H1 (cell line): ENCODE measurements at regions not wholly inside any gene's neighbourhood (a gene's known extent, or its start where the extent isn't known, plus 50 kb on each side); places are given as distances from the start of the nearest gene placed in this dataset.

Experiments used
- CTCF ChIA-PET: fragments of 300-600 bp; sonication (Branson Sonifier 250); formaldehyde crosslinking; loops from one replicate; lab custom pipeline; 2021; ENCODE audit not compliant: partially characterized antibody; lab: Charles Lee
- POLR2A ChIA-PET: fragments of 300-600 bp; sonication (Branson Sonifier 250); formaldehyde crosslinking; loops from one replicate; lab custom pipeline; 2021; ENCODE audit warnings: inconsistent platforms; ENCODE audit not compliant: partially characterized antibody; lab: Charles Lee
- DNase-seq, 2 experiments: peaks; one replicate each; pipeline versions ENCODE4 v3.0.0 to v3.0.0-alpha.2; 2010 to 2022; ENCODE audit warnings: low spot score in 2 of 2, low read depth in 1 of 2, mixed read lengths in 1 of 2
- FAIRE-seq: peaks from 2 replicates; lab custom pipeline; 2011; peaks lifted over from hg19 to GRCh38; lab: Jason Lieb, UNC
- H2AFZ ChIP-seq: 2 replicates; pipeline ENCODE4 v1.8.1; 2012; ENCODE audit warnings: low read length, inconsistent platforms
- H2AK5ac ChIP-seq: 2 replicates; pipeline ENCODE4 v1.6.1; 2013; ENCODE audit warnings: low read depth, low read length
- H2BK120ac ChIP-seq: replicated peaks from 2 replicates; pipeline ENCODE3; 2013; ENCODE audit warnings: low read depth, low read length, inconsistent platforms
- H2BK12ac ChIP-seq: 2 replicates; pipeline ENCODE4 v1.6.1; 2013; ENCODE audit warnings: low read depth, low read length
- H2BK15ac ChIP-seq: 2 replicates; pipeline ENCODE4 v1.6.1; 2013; ENCODE audit warnings: low read length
- H2BK20ac ChIP-seq: 2 replicates; pipeline ENCODE4 v1.6.1; 2013; ENCODE audit warnings: low read length
- H2BK5ac ChIP-seq: 2 replicates; pipeline ENCODE4 v1.6.1; 2013; ENCODE audit warnings: low read depth, low read length
- H3K14ac ChIP-seq: 2 replicates; pipeline ENCODE4 v1.6.1; 2013; ENCODE audit warnings: inconsistent platforms; ENCODE audit not compliant: insufficient read length
- H3K18ac ChIP-seq: 2 replicates; pipeline ENCODE4 v1.6.1; 2013; ENCODE audit warnings: low read length; ENCODE audit errors: extremely low read depth
- H3K23ac ChIP-seq: 2 replicates; pipeline ENCODE4 v1.6.1; 2013; ENCODE audit warnings: inconsistent platforms; ENCODE audit not compliant: insufficient read length
- H3K23me2 ChIP-seq: 2 replicates; pipeline ENCODE4 v1.6.1; 2013; ENCODE audit warnings: low read depth, low read length
- H3K27ac ChIP-seq: 2 replicates; pipeline ENCODE4 v1.6.1; 2011; ENCODE audit warnings: low read depth, low read length, inconsistent platforms
- H3K27me3 ChIP-seq, 4 experiments: replicated peaks in 1 of 4; 1 replicate in 1 of 4; 2 replicates in 3 of 4; pipeline versions ENCODE4 v1.6.1 to v1.8.1; 2011 to 2013; ENCODE audit warnings: low read length in 3 of 4, mild to moderate bottlenecking in 3 of 4, inconsistent platforms in 2 of 4, mixed read lengths in 2 of 4, moderate library complexity in 1 of 4; ENCODE audit not compliant: control insufficient read depth in 3 of 4, insufficient read depth in 3 of 4; ENCODE audit errors: extremely low read depth in 1 of 4
- H3K36me3 ChIP-seq, 4 experiments: 2 replicates each; pipeline versions ENCODE4 v1.6.1 to v1.8.1; 2011 to 2013; ENCODE audit warnings: mild to moderate bottlenecking in 4 of 4, low read length in 3 of 4, moderate library complexity in 2 of 4, control low read depth in 1 of 4, inconsistent platforms in 1 of 4; ENCODE audit not compliant: insufficient read depth in 4 of 4, control insufficient read depth in 2 of 4
- H3K4ac ChIP-seq: replicated peaks from 2 replicates; pipeline ENCODE3; 2013; ENCODE audit warnings: low read length, low read depth, mixed read lengths, inconsistent platforms; ENCODE audit not compliant: insufficient read length
- H3K4me1 ChIP-seq, 4 experiments: replicated peaks in 1 of 4; 1 replicate in 1 of 4; 2 replicates in 3 of 4; pipeline versions ENCODE4 v1.6.1 to v1.8.1; 2011 to 2013; ENCODE audit warnings: low read length in 3 of 4, inconsistent platforms in 2 of 4, mixed read lengths in 1 of 4; ENCODE audit not compliant: insufficient read depth in 4 of 4, control insufficient read depth in 3 of 4
- H3K4me2 ChIP-seq, 2 experiments: 2 replicates each; pipeline versions ENCODE4 v1.6.1 to v1.8.1; 2011 to 2013; ENCODE audit warnings: low read depth in 2 of 2, low read length in 2 of 2, control low read depth in 1 of 2, inconsistent platforms in 1 of 2, mild to moderate bottlenecking in 1 of 2; ENCODE audit not compliant: insufficient read depth in 1 of 2
- H3K4me3 ChIP-seq, 4 experiments: fragments of 200-600, 300-600 bp in 1 of 4; sonication (generic), shearing (Covaris generic), sonication (Bioruptor Twin) in 1 of 4; 2 replicates each; pipeline versions ENCODE4 v1.5.1 to v1.8.1; 2011 to 2016; ENCODE audit warnings: low read length in 4 of 4, low read depth in 3 of 4, control low read depth in 2 of 4, inconsistent platforms in 2 of 4, mild to moderate bottlenecking in 2 of 4, mixed read lengths in 1 of 4, moderate library complexity in 1 of 4; ENCODE audit not compliant: insufficient read depth in 2 of 4; ENCODE audit errors: extremely low read depth in 1 of 4
- H3K56ac ChIP-seq: replicated peaks from 2 replicates; pipeline ENCODE3; 2013; ENCODE audit warnings: low read depth, mild to moderate bottlenecking, mixed read lengths, low read length, inconsistent platforms; ENCODE audit not compliant: insufficient read length
- H3K79me1 ChIP-seq: 2 replicates; pipeline ENCODE4 v1.6.1; 2013; ENCODE audit warnings: low read depth, low read length, control low read depth
- H3K79me2 ChIP-seq, 2 experiments: 2 replicates each; pipeline versions ENCODE4 v1.6.1 to v1.8.1; 2012 to 2013; ENCODE audit warnings: low read length in 2 of 2, mild to moderate bottlenecking in 2 of 2, inconsistent platforms in 1 of 2; ENCODE audit not compliant: insufficient read depth in 2 of 2, control insufficient read depth in 1 of 2
- H3K9ac ChIP-seq, 4 experiments: replicated peaks in 1 of 4; 1 replicate in 1 of 4; 2 replicates in 3 of 4; pipeline versions ENCODE4 v1.6.1 to v1.8.1; 2011 to 2013; ENCODE audit warnings: low read depth in 3 of 4, low read length in 3 of 4, control low read depth in 2 of 4, mild to moderate bottlenecking in 2 of 4, moderate library complexity in 2 of 4, inconsistent platforms in 1 of 4; ENCODE audit errors: extremely low read depth in 1 of 4
- H3K9me3 ChIP-seq, 2 experiments: 2 replicates each; pipeline versions ENCODE4 v1.6.1 to v1.8.1; 2012 to 2013; ENCODE audit warnings: mild to moderate bottlenecking in 2 of 2, moderate library complexity in 2 of 2, control low read depth in 1 of 2, inconsistent platforms in 1 of 2, low read depth in 1 of 2, low read length in 1 of 2, mixed read lengths in 1 of 2; ENCODE audit not compliant: insufficient read depth in 2 of 2
- H4K20me1 ChIP-seq, 2 experiments: replicated peaks in 1 of 2; 2 replicates each; pipeline versions ENCODE3 to v1.8.1; 2011 to 2013; ENCODE audit warnings: inconsistent platforms in 2 of 2, low read length in 2 of 2, mild to moderate bottlenecking in 1 of 2; ENCODE audit not compliant: insufficient read depth in 2 of 2, control insufficient read depth in 1 of 2
- H4K5ac ChIP-seq: 2 replicates; pipeline ENCODE4 v1.6.1; 2013; ENCODE audit warnings: low read length, low read depth, mixed read lengths, inconsistent platforms; ENCODE audit not compliant: insufficient read length
- H4K8ac ChIP-seq: 2 replicates; pipeline ENCODE4 v1.8.0; 2013; ENCODE audit warnings: mild to moderate bottlenecking, moderate library complexity, low read length, inconsistent platforms; ENCODE audit not compliant: insufficient read depth; ENCODE audit errors: extremely low read depth
- H4K91ac ChIP-seq: replicated peaks from 2 replicates; pipeline ENCODE3; 2013; ENCODE audit warnings: low read length, mixed read lengths, inconsistent platforms; ENCODE audit not compliant: insufficient read length
- CTCF ChIP-seq, 3 experiments: IDR thresholded peaks; 1 replicate in 2 of 3; 2 replicates in 1 of 3; pipeline versions ENCODE4 v1.5.1 to v1.6.1; 2011; ENCODE audit warnings: low read length in 3 of 3, mild to moderate bottlenecking in 3 of 3, inconsistent platforms in 2 of 3, low read depth in 1 of 3, moderate library complexity in 1 of 3; ENCODE audit not compliant: insufficient read depth in 1 of 3; ENCODE audit errors: control extremely low read depth in 1 of 3
- EP300 ChIP-seq, 2 experiments: IDR thresholded peaks; 1 replicate in 1 of 2; 2 replicates in 1 of 2; pipeline ENCODE4 v1.6.1; 2011 to 2012; ENCODE audit warnings: low read depth in 2 of 2, low read length in 2 of 2, mild to moderate bottlenecking in 2 of 2, borderline replicate concordance in 1 of 2, inconsistent platforms in 1 of 2, moderate library complexity in 1 of 2
- EZH2 ChIP-seq: fragments of 200-600 bp; sonication (generic); IDR thresholded peaks from 2 replicates; pipeline ENCODE4 v1.7.1; 2012; ENCODE audit warnings: low read depth, mild to moderate bottlenecking, moderate library complexity, low read length, inconsistent platforms; ENCODE audit not compliant: severe bottlenecking
- GABPA ChIP-seq: IDR thresholded peaks from 2 replicates; pipeline ENCODE4 v1.6.1; 2011; ENCODE audit warnings: mild to moderate bottlenecking, low read length, moderate library complexity, borderline replicate concordance; ENCODE audit not compliant: insufficient read depth
- KDM1A ChIP-seq: fragments of 200-600, 300-600 bp; sonication (generic); IDR thresholded peaks from 2 replicates; pipeline ENCODE4 v1.7.1; 2016; ENCODE audit warnings: mild to moderate bottlenecking, low read length, borderline replicate concordance
- PHF8 ChIP-seq: fragments of 200-600 bp; sonication (generic); conservative IDR thresholded peaks from 2 replicates; pipeline ENCODE4 v1.7.1; 2012; ENCODE audit warnings: low read depth, mild to moderate bottlenecking, inconsistent platforms, low read length, moderate library complexity
- RXRA ChIP-seq: IDR thresholded peaks from 2 replicates; pipeline ENCODE4 v1.6.1; 2011; ENCODE audit warnings: low read depth, mild to moderate bottlenecking, low read length, moderate library complexity; ENCODE audit not compliant: insufficient read depth
- ZNF274 ChIP-seq: IDR thresholded peaks from 2 replicates; pipeline ENCODE4 v1.7.0; 2012; ENCODE audit warnings: low read length, borderline replicate concordance; ENCODE audit errors: extremely low read depth
- WGBS, 2 experiments: shearing (Covaris generic) in 1 of 2; methylation state at CpG; one replicate each; pipeline versions ENCODE4 v1.1.6 to v1.1.7; 2013 to 2015; ENCODE audit warnings: low lambda C conversion rate in 2 of 2, mixed read lengths in 2 of 2, inconsistent platforms in 1 of 2, low coverage in 1 of 2, missing lambda C conversion rate in 1 of 2; ENCODE audit not compliant: insufficient replicate concordance in 2 of 2, insufficient coverage in 1 of 2, insufficient read length in 1 of 2; ENCODE audit errors: extremely low coverage in 1 of 2, missing lambda C conversion rate in 1 of 2; 5-methylcytosine and 5-hydroxymethylcytosine counted together

DNA sequence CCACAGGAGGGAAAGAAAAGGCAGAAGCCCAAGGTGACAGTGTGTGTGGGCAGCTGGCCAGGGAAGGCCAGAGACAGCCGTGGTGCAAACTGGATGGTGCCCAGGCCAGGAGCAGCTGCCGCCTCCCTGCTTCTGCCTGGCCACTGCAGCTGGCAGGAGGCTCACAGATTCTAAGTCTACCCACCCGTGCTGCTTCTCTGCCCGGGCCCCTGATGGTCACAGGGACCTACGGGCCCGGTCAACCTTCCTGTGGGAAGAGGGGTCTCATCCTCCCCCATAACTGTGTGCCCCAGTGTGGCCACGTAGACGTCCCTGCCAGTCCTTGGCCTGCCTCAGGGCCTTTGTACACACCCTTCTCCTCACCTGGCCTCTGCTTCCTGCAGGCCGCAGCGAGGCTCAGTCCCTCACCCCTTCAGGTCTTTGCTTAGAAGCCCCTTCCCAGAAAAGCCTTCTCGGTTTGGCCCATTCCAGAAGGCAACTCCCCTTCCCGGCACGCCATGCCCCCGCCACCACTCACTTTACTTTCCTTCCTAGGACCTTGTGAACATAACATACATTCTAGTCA lies 192.6 kb upstream of the AJAP1 start:
- no peak overlapping the region for H3K23ac ChIP-seq
- no peak for FAIRE-seq
- ChIA-PET POLR2A (no interaction called here), CTCF (no interaction called here)
- H4K91ac ChIP-seq, result no peak overlapping the region
- H2BK120ac ChIP-seq, result no peak overlapping the region
- no peak overlapping the region for H3K4ac ChIP-seq
- no peak overlapping the region for H3K27ac ChIP-seq
- H2AFZ ChIP-seq, result no peak overlapping the region
- no peak overlapping the region for H2BK12ac ChIP-seq
- no peaks in the 10 kb centered on the region for H3K4me1 ChIP-seq
- H3K18ac ChIP-seq, result no peak overlapping the region
- no peak overlapping the region for H3K56ac ChIP-seq
- no peak overlapping the region for H2BK20ac ChIP-seq
- no peaks in the 10 kb centered on the region for H3K36me3 ChIP-seq
- H3K14ac ChIP-seq, result no peak overlapping the region
- no peaks in the 10 kb centered on the region for H3K27me3 ChIP-seq
- H2BK5ac ChIP-seq, result no peak overlapping the region
- H3K79me1 ChIP-seq, result no peaks in the 10 kb centered on the region
- H3K79me2 ChIP-seq, result no peaks in the 10 kb centered on the region
- no peak for DNase-seq
- H3K23me2 ChIP-seq, result no peaks in the 10 kb centered on the region
- H3K4me3 ChIP-seq, result no peak overlapping the region
- TF ChIP-seq RXRA (no peak), ZNF274 (no peak), PHF8 (no peak), CTCF (IDR thresholded peaks at IDR 0.05; ENCODE audit: control extremely low read depth in 1 of 3, insufficient read depth in 1 of 3, low read depth in 1 of 3, low read length in 3 of 3) (no peak), KDM1A (no peak), EP300 (IDR thresholded peaks at IDR 0.05; ENCODE audit: borderline replicate concordance in 1 of 2, low read depth in 2 of 2, low read length in 2 of 2) (no peak), EZH2 (no peak), GABPA (no peak)
- H4K8ac ChIP-seq, result no peak overlapping the region
- H4K5ac ChIP-seq, result no peak overlapping the region
- H3K9me3 ChIP-seq, result peaks cover 15 to 47% of the 10 kb centered on the region in 2 experiments
- no peak overlapping the region for H2AK5ac ChIP-seq
- no peaks in the 10 kb centered on the region for H4K20me1 ChIP-seq
- no peak overlapping the region for H3K9ac ChIP-seq
- no peak overlapping the region for H2BK15ac ChIP-seq
- 95% methylated on average over 12 of the region's 14 CpGs; no CpG with 5 or more reads in 1 of the 2 experiments for WGBS, 2 experiments
- no peak overlapping the region for H3K4me2 ChIP-seq
